SH-SY5Y (cell line): ENCODE measurements at regions not wholly inside any gene's neighbourhood (a gene's known extent, or its start where the extent isn't known, plus 50 kb on each side); places are given as distances from the start of the nearest gene placed in this dataset.

Experiments
- GATA2 ChIP-seq: IDR thresholded peaks from 2 replicates; pipeline ENCODE4 v1.6.1; 2011; ENCODE audit warnings: mild to moderate bottlenecking, low read depth, low read length
- GATA3 ChIP-seq: IDR thresholded peaks from 2 replicates; pipeline ENCODE4 v1.6.1; 2011; ENCODE audit warnings: low read depth, mild to moderate bottlenecking, low read length, moderate library complexity

- no peak for TF ChIP-seq GATA3
- no peak for TF ChIP-seq GATA2
These were observed 744.1 kb upstream of the CHRM3 start for GRCh38 chr1:238642231-238642630.
